Neural progenitor cell (in vitro differentiated cells): ENCODE measurements at regions not wholly inside any gene's neighbourhood (a gene's known extent, or its start where the extent isn't known, plus 50 kb on each side); places are given as distances from the start of the nearest gene placed in this dataset.

ENCODE experiments used
- CTCF ChIP-seq: fragments of 200-600 bp; sonication (generic); IDR thresholded peaks from 2 replicates; pipeline ENCODE4 v1.5.1; 2017; ENCODE audit warnings: antibody characterized with exemption, mild to moderate bottlenecking
- EZH2 ChIP-seq: fragments of 200-600 bp; sonication (generic); IDR thresholded peaks from 2 replicates; pipeline ENCODE4 v1.6.1; 2017; ENCODE audit warnings: antibody characterized with exemption, mild to moderate bottlenecking, moderate library complexity

GRCh38 chr5:101482931-101483330 lies 579.8 kb upstream of the ST8SIA4 start:
- TF ChIP-seq CTCF (no peak), EZH2 (no peak)
